NCI-H69 (cell line): ENCODE measurements at regions not wholly inside any gene's neighbourhood (a gene's known extent, or its start where the extent isn't known, plus 50 kb on each side); places are given as distances from the start of the nearest gene placed in this dataset.

Experiments
- DNase-seq: peaks from one replicate; lab custom pipeline; 2025; lab: John Stamatoyannopoulos, UW

- DNase-seq = no peak
These were observed 492.8 kb upstream of the EEF2KMT start for GRCh38 chr16:5590416-5590815.

GRCh38 chr16:5589812-5590373 lies 492.3 kb upstream of the EEF2KMT start:
- DNase-seq = no peak

GRCh38 chr16:5584109-5584508 lies 486.5 kb upstream of the EEF2KMT start:
- no peak for DNase-seq

GRCh38 chr16:5582529-5582928 lies 484.9 kb upstream of the EEF2KMT start:
- no peak for DNase-seq

GRCh38 chr16:5581908-5582307 lies 484.3 kb upstream of the EEF2KMT start:
- DNase-seq = no peak

GRCh38 chr16:5581428-5581827 lies 483.8 kb upstream of the EEF2KMT start:
- no peak for DNase-seq

GRCh38 chr16:5580772-5581171 lies 483.2 kb upstream of the EEF2KMT start:
- DNase-seq = no peak

GRCh38 chr16:5580296-5580695 lies 482.7 kb upstream of the EEF2KMT start:
- DNase-seq = no peak

- DNase-seq = no peak
These were observed 481.4 kb upstream of the EEF2KMT start for GRCh38 chr16:5578980-5579379.

GRCh38 chr16:5577463-5577862 lies 479.9 kb upstream of the EEF2KMT start:
- no peak for DNase-seq

- no peak for DNase-seq
These were observed 478.2 kb upstream of the EEF2KMT start for GRCh38 chr16:5575646-5576245.

- DNase-seq = no peak
These were observed 477.5 kb upstream of the EEF2KMT start for GRCh38 chr16:5575121-5575520.

GRCh38 chr16:5572056-5572455 lies 474.5 kb upstream of the EEF2KMT start:
- DNase-seq = no peak

GRCh38 chr16:5571446-5571845 lies 473.9 kb upstream of the EEF2KMT start:
- no peak for DNase-seq

- no peak for DNase-seq
These were observed 464.2 kb upstream of the EEF2KMT start for GRCh38 chr16:5561800-5562199.

GRCh38 chr16:5560084-5560483 lies 462.5 kb upstream of the EEF2KMT start:
- DNase-seq = no peak

- DNase-seq = no peak
These were observed 460.4 kb upstream of the EEF2KMT start for GRCh38 chr16:5557966-5558365.

GRCh38 chr16:5557448-5557847 lies 459.9 kb upstream of the EEF2KMT start:
- DNase-seq = no peak

- no peak for DNase-seq
These were observed 458.7 kb upstream of the EEF2KMT start for GRCh38 chr16:5556158-5556810.

- DNase-seq = no peak
These were observed 454.3 kb upstream of the EEF2KMT start for GRCh38 chr16:5551909-5552308.

- no peak for DNase-seq
These were observed 452.2 kb upstream of the EEF2KMT start for GRCh38 chr16:5549802-5550201.

- no peak for DNase-seq
These were observed 443.8 kb upstream of the EEF2KMT start for GRCh38 chr16:5541356-5541755.

GRCh38 chr16:5537347-5537746 lies 439.8 kb upstream of the EEF2KMT start:
- DNase-seq = no peak
